Stimulated activated CD4-positive, alpha-beta T cell treated with anti-CD3 and anti-CD28 coated beads, TNF-alpha, amount 100 ng/mL, for 1 hour (primary cell): ENCODE measurements at regions not wholly inside any gene's neighbourhood (a gene's known extent, or its start where the extent isn't known, plus 50 kb on each side); places are given as distances from the start of the nearest gene placed in this dataset.

Experiments
- DNase-seq, 3 donors: peaks; one replicate each; pipeline ENCODE4 v3.0.0-alpha.2; 2020; ENCODE audit warnings: low read depth in 3 of 3, low spot score in 1 of 3

- no peak for DNase-seq
These were observed 234.5 kb upstream of the PRDM1 start for GRCh38 chr6:105851606-105852005.

GRCh38 chr6:105851113-105851580, 235.0 kb upstream of the PRDM1 start:
- no peak for DNase-seq

DNA sequence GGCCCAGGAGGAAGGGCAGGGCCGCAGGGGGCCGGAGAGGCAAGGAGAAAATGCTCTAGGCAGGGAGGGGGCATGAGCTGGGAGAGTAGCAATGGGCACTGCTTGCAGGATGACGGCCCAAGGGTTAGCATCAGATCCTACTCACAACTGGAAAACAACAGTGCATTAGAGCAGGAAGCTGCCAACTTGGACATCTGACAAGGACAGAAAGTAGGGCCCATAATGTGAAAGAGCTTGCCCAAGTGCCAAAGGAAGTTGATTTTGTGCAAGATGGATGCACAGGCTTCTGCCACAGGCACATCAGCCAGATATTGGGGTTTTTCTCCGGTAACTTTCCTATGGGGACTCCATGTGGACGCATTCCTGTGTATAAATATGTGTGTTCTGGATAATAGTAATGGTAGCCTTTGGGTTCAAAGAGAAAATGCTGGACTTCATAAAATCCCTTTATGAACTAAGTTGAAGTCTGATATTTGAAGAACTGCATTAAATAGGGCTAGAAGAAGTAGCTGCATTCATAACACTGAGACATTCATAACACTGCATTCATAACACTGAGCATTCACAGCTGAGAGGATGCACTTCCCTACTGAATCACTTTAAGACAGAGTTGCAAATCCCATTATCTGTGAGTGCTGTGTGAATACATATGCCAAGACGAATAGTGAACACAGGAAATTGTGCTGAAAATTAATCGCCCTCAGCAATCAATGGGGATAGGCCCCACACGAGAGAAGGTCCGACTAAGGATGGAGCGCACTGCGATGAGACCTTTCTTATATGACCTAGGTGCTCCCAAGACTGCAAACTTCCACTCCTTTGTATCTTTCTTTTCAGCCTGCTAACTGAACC, 235.6 kb upstream of the PRDM1 start:
- no peak for DNase-seq

DNA sequence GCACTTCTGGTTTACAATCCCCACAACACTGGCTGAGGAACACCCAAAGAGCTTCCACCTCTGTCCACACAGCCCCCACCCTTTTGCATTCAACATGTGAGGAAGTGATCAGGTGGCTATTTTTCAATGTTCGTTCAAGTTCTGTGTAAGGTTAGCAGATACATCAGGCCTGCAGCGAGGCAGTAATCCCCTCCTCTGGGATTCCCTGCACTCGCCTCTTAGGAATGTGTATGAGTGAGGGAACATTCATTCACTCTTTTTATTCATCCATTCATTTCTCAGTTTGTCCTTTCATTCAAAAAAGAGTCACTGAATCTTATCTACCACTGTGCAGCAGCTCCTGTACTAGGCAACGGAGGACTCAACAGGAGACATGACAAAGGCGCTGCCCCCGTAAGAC, 236.4 kb upstream of the PRDM1 start:
- DNase-seq: no peak

GRCh38 chr6:105847433-105847832, 238.7 kb upstream of the PRDM1 start:
- no peak for DNase-seq

DNA sequence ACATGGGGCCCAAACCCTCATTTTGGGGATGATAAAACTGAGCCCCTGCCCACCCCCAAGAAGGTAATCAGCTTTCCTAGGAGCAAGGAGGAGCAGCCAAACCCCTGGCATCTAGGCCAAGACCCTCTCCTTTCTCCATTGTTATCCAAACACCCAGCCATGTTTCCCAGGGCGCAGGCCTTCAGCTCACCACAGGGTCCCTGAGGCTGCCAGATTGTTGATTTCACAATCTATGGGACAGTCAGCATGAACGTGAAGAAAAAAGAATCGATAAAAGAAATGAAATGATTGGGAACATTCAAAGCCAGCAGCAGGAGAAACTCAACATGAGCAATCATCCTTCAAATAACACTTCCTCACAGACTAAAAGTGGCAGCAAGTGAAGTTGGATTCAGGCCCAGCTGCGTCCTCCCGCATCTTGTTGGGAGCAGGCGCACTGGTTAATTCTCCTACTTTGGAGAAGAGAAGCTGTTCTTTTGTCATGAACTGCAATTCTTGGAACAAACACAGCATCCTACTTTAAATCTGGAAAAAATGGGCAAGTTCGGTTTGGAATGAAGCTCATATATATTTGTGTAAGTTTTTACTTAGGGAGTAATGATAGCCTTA, 241.8 kb upstream of the PRDM1 start:
- DNase-seq: no peak

GRCh38 chr6:105839266-105839665, 246.9 kb upstream of the PRDM1 start:
- no peak for DNase-seq

DNA sequence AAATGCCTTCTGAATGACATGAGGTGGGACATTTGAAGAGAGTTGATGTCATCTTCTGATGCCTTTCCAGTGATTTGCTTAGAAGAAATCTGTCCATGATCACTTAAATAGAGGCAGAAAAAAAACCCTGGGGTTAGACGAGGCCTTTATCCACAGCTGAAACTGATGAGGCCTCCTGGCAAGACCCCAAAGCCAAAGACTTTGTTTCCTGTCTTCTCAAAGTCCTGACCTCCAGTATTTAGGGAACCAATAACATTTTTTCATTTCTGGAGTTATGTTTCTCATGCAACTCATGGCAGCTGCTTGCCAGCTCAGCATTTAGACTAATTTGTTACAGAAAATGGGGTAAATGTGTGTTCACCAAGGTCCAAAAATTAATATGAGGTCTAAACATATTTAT, 248.0 kb upstream of the PRDM1 start:
- DNase-seq: no peak

GRCh38 chr6:105836889-105837288, 249.2 kb upstream of the PRDM1 start:
- no peak for DNase-seq

DNA sequence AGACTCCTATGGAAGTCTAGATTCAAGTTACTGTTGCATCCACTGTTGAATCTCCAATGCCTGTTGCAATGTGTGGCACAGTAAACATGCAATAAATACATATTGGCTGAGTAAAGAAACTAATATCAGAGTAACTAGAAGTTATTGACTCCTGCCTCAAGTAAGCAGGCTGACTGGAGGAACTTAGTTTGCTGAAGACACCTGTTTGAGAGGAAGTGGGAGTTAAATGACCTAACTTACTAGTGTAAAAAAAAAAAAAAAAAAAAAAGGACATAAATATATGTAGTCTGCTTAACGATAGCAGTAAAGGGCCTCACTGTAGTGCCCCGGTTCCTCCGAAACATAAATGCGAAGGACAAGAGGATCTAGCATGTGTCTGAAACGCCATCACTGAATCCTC, 249.8 kb upstream of the PRDM1 start:
- DNase-seq: no peak

- DNase-seq: no peak
These were observed 250.8 kb upstream of the PRDM1 start for GRCh38 chr6:105835373-105835772.

- no peak for DNase-seq
These were observed 251.9 kb upstream of the PRDM1 start for GRCh38 chr6:105833959-105834947.

- DNase-seq: no peak
These were observed 253.8 kb upstream of the PRDM1 start for GRCh38 chr6:105832313-105832761.

GRCh38 chr6:105831311-105832097, 254.6 kb upstream of the PRDM1 start:
- DNase-seq: no peak

GRCh38 chr6:105825210-105825609, 260.9 kb upstream of the PRDM1 start:
- DNase-seq: no peak

DNA sequence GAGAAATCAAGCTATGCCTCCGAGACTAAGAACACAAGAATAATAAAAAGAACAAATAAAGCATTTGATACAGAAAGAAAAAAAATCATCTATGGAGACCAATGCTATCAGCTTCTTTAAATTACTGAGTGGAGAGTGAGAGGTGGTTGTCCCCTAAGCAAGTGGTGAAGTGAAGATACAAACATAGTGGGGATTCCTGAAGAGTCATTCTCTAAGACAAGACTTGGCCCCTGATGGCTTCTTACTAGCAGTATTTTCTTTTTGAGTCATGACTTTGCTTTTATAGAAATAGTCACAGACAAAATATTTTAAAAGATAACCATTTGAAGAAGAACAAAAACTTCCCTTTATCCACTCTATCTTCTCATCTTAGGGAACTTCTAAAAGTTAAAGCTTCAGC, 261.4 kb upstream of the PRDM1 start:
- no peak for DNase-seq

- no peak for DNase-seq
These were observed 264.4 kb upstream of the PRDM1 start for GRCh38 chr6:105821777-105822176.

- no peak for DNase-seq
These were observed 265.1 kb upstream of the PRDM1 start for GRCh38 chr6:105821027-105821426.

GRCh38 chr6:105819745-105820144, 266.4 kb upstream of the PRDM1 start:
- no peak for DNase-seq

GRCh38 chr6:105818505-105818904, 267.6 kb upstream of the PRDM1 start:
- DNase-seq: no peak

DNA sequence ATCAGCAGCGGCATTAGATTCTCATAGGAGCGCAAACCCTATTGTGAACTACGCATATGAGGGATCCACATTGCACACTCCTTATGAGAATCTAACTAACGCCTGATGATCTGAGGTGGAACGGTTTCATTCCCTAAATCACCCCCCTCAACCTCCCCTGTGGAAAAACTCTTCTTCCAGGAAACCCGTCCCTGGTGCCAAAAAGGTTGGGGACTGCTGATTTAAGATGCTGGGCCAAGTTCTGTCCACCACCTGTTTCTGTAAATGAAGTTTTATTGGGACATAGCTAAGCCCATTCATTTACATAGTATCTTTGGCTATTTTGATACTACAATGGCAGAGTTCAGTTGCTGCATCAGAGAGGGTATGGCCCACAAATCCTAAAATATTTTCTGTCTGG, 268.2 kb upstream of the PRDM1 start:
- DNase-seq: no peak
